ENCODE measurements at regions not wholly inside any gene's neighbourhood (a gene's known extent, or its start where the extent isn't known, plus 50 kb on each side); places are given as distances from the start of the nearest gene placed in this dataset.

- no peak overlapping the region for H2AFZ ChIP-seq (replicated peaks; ENCODE audit: low read length, poor library complexity)
- peaks cover 4% of the 10 kb centered on the region for H3K4me1 ChIP-seq (ENCODE audit: control insufficient read depth, insufficient read depth, low read length)
- no peak overlapping the region for H3K4me2 ChIP-seq (ENCODE audit: low read depth, low read length)
- H3K9me1 ChIP-seq (ENCODE audit: insufficient read depth, low read length), result no peaks in the 10 kb centered on the region
- no peak overlapping the region for H4K5ac ChIP-seq (ENCODE audit: low read depth, low read length)
- H3K56ac ChIP-seq (ENCODE audit: extremely low read depth, insufficient read depth, low read length), result no peak overlapping the region
- H3K14ac ChIP-seq (replicated peaks; ENCODE audit: low read depth, low read length), result no peak overlapping the region
- H3K9ac ChIP-seq (ENCODE audit: low read depth, low read length), result no peak overlapping the region
- WGBS, 2 experiments (ENCODE audit: extremely low coverage in 2 of 2, insufficient read length in 1 of 2), result no CpG with 5 or more reads among the region's 1 CpG
- DNase-seq (no peak), ATAC-seq (ENCODE audit: low read depth) (no peak)
- no peak overlapping the region for H3K18ac ChIP-seq (ENCODE audit: low read depth, low read length)
- H2BK15ac ChIP-seq (ENCODE audit: low read depth, low read length), result no peak overlapping the region
- no peaks in the 10 kb centered on the region for H3K36me3 ChIP-seq (ENCODE audit: control insufficient read depth, insufficient read depth, low read length)
- no peak overlapping the region for H3K27ac ChIP-seq (ENCODE audit: insufficient read depth, low read length)
- no peak overlapping the region for H2AK5ac ChIP-seq (ENCODE audit: low read depth, low read length)
- no peak overlapping the region for H3K4ac ChIP-seq (ENCODE audit: low read depth, low read length)
- intact Hi-C loops (cut with micrococcal nuclease), result no loop called here
- no peak overlapping the region for H2AK9ac ChIP-seq (replicated peaks; ENCODE audit: low read depth, low read length, poor library complexity)
- H3K9me3 ChIP-seq (ENCODE audit: control insufficient read depth, insufficient read depth, low read length), result no peaks in the 10 kb centered on the region
- no peaks in the 10 kb centered on the region for H4K20me1 ChIP-seq (ENCODE audit: insufficient read depth, low read length)
- in situ Hi-C loops (cut with MboI; ENCODE audit: low sequenced_read_pairs), result loop anchor here (10.0 kb wide), 2 partner anchors 164 to 654 kb away; partner anchors contain the start of gene BDH2
- H4K91ac ChIP-seq (ENCODE audit: insufficient read depth, low read depth, low read length), result no peak overlapping the region
- no peaks in the 10 kb centered on the region for H3K79me1 ChIP-seq (ENCODE audit: low read depth in 1 of 2, low read length in 2 of 2)
- ChIA-PET POLR2A (ENCODE audit: unreplicated experiment) (no interaction called here), CTCF (no interaction called here)
- H2BK5ac ChIP-seq (ENCODE audit: low read depth, low read length, poor library complexity, severe bottlenecking), result no peak overlapping the region
- dilution Hi-C loops (cut with HindIII; ENCODE audit: low sequenced_read_pairs, unreplicated experiment), result no loop called here
- H3K27me3 ChIP-seq (ENCODE audit: control insufficient read depth, insufficient read depth, low read length), result no peaks in the 10 kb centered on the region
- BruUV-seq (replicated peaks), result no TSS peak
- TF ChIP-seq RCOR1 (IDR thresholded peaks at IDR 0.05; ENCODE audit: insufficient replicate concordance, low read length), result no peak
- no peak for TF ChIP-seq SMC3 (IDR thresholded peaks at IDR 0.05; ENCODE audit: low read depth, low read length)
- TF ChIP-seq USF2 (IDR thresholded peaks at IDR 0.05; ENCODE audit: low read depth, low read length), result no peak
- TF ChIP-seq RAD21 (IDR thresholded peaks at IDR 0.05; ENCODE audit: low read length), result no peak
- TF ChIP-seq MXI1 (IDR thresholded peaks at IDR 0.05; ENCODE audit: borderline replicate concordance, low read depth, low read length), result no peak
- TF ChIP-seq BHLHE40 (IDR thresholded peaks at IDR 0.05; ENCODE audit: low read depth, low read length), result no peak
- TF ChIP-seq RFX5 (IDR thresholded peaks at IDR 0.05; ENCODE audit: low read depth, low read length), result no peak
- TF ChIP-seq CHD1 (IDR thresholded peaks at IDR 0.05; ENCODE audit: low read depth, low read length), result no peak
- TF ChIP-seq CTCF (conservative IDR thresholded peaks at IDR 0.05; ENCODE audit: low read depth, low read length), result no peak
- no peak for TF ChIP-seq MAZ (IDR thresholded peaks at IDR 0.05; ENCODE audit: borderline replicate concordance, low read depth, low read length)
- no peak for TF ChIP-seq NFE2L2 (IDR thresholded peaks at IDR 0.05; ENCODE audit: low read depth, low read length)
- H3K4me3 ChIP-seq (ENCODE audit: insufficient read depth, low read depth, low read length), result no peak overlapping the region
- no peak overlapping the region for H2BK20ac ChIP-seq (ENCODE audit: low read depth, low read length)
- H3K23ac ChIP-seq (ENCODE audit: low read depth, low read length), result no peak overlapping the region
- no peak overlapping the region for H4K8ac ChIP-seq (ENCODE audit: low read depth in 2 of 2, low read length in 2 of 2)
- H2BK120ac ChIP-seq (ENCODE audit: low read depth, low read length), result no peak overlapping the region
These were observed 60.7 kb upstream of the NFKB1 start for GRCh38 chr4:102440498-102440897.

All from IMR-90 (cell line).